ENCODE measurements at regions not wholly inside any gene's neighbourhood (a gene's known extent, or its start where the extent isn't known, plus 50 kb on each side); places are given as distances from the start of the nearest gene placed in this dataset.

GRCh38 chr11:115845872-115846271 lies 341.7 kb upstream of the CADM1 start:
- no peak for DNase-seq (ENCODE audit: low spot score)

GRCh38 chr11:115843685-115844084 lies 339.5 kb upstream of the CADM1 start:
- no peak for DNase-seq (ENCODE audit: low spot score)

GRCh38 chr11:115843111-115843510 lies 338.9 kb upstream of the CADM1 start:
- no peak for DNase-seq (ENCODE audit: low spot score)

GRCh38 chr11:115820026-115820425 lies 315.8 kb upstream of the CADM1 start:
- DNase-seq (ENCODE audit: low spot score), result no peak

- DNase-seq (ENCODE audit: low spot score), result no peak
Observed at GRCh38 chr11:115819014-115819413, 314.8 kb upstream of the CADM1 start.

GRCh38 chr11:115817844-115818468 lies 313.7 kb upstream of the CADM1 start:
- DNase-seq (ENCODE audit: low spot score), result no peak

- no peak for DNase-seq (ENCODE audit: low spot score)
Observed at GRCh38 chr11:115808351-115808940, 304.2 kb upstream of the CADM1 start.

GRCh38 chr11:115806056-115806455 lies 301.8 kb upstream of the CADM1 start:
- no peak for DNase-seq (ENCODE audit: low spot score)

GRCh38 chr11:115803073-115803740 lies 299.0 kb upstream of the CADM1 start:
- no peak for DNase-seq (ENCODE audit: low spot score)

- no peak for DNase-seq (ENCODE audit: low spot score)
Observed at GRCh38 chr11:115802641-115803040, 298.4 kb upstream of the CADM1 start.

GRCh38 chr11:115792903-115793302 lies 288.7 kb upstream of the CADM1 start:
- no peak for DNase-seq (ENCODE audit: low spot score)

GRCh38 chr11:115787302-115787701 lies 283.1 kb upstream of the CADM1 start:
- no peak for DNase-seq (ENCODE audit: low spot score)

- DNase-seq (ENCODE audit: low spot score), result no peak
Observed at GRCh38 chr11:115784796-115785521, 280.7 kb upstream of the CADM1 start.

GRCh38 chr11:115780646-115781362 lies 276.6 kb upstream of the CADM1 start:
- no peak for DNase-seq (ENCODE audit: low spot score)

GRCh38 chr11:115778928-115779650 lies 274.9 kb upstream of the CADM1 start:
- DNase-seq (ENCODE audit: low spot score), result no peak

- no peak for DNase-seq (ENCODE audit: low spot score)
Observed at GRCh38 chr11:115776916-115777315, 272.7 kb upstream of the CADM1 start.

GRCh38 chr11:115775846-115776245 lies 271.6 kb upstream of the CADM1 start:
- no peak for DNase-seq (ENCODE audit: low spot score)

GRCh38 chr11:115774756-115775155 lies 270.5 kb upstream of the CADM1 start:
- no peak for DNase-seq (ENCODE audit: low spot score)

GRCh38 chr11:115769891-115770290 lies 265.7 kb upstream of the CADM1 start:
- no peak for DNase-seq (ENCODE audit: low spot score)

GRCh38 chr11:115767883-115768282 lies 263.7 kb upstream of the CADM1 start:
- no peak for DNase-seq (ENCODE audit: low spot score)

GRCh38 chr11:115767047-115767802 lies 263.0 kb upstream of the CADM1 start:
- DNase-seq (ENCODE audit: low spot score), result no peak

Measured in HuH-7.5 (cell line).